Transverse colon (tissue), 4 donors: ENCODE measurements at regions not wholly inside any gene's neighbourhood (a gene's known extent, or its start where the extent isn't known, plus 50 kb on each side); places are given as distances from the start of the nearest gene placed in this dataset.

Source experiments
- CTCF ChIP-seq, 5 experiments: fragments of 200-600 bp in 3 of 5; fragments of 450-650 bp in 2 of 5; sonication (generic) in 3 of 5; IDR thresholded peaks; 1 replicate in 2 of 5; 2 replicates in 3 of 5; pipeline ENCODE4 v1.5.1; 2016 to 2017; ENCODE audit warnings: antibody characterized with exemption in 5 of 5, inconsistent platforms in 3 of 5, mild to moderate bottlenecking in 2 of 5, moderate library complexity in 1 of 5
- EP300 ChIP-seq: sonication (generic); formaldehyde crosslinking; IDR thresholded peaks from one replicate; pipeline ENCODE4 v1.6.1; 2017; ENCODE audit warnings: antibody characterized with exemption, low read depth
- POLR2A ChIP-seq: fragments of 450-650 bp; IDR thresholded peaks from one replicate; pipeline ENCODE4 v1.6.1; 2016; ENCODE audit warnings: antibody characterized with exemption, mild to moderate bottlenecking, moderate library complexity
- POLR2AphosphoS5 ChIP-seq, 3 donors: sonication (generic); formaldehyde crosslinking; IDR thresholded peaks; one replicate each; pipeline ENCODE4 v1.6.1; 2016; ENCODE audit warnings: antibody characterized with exemption in 3 of 3

- no peak for TF ChIP-seq POLR2A
- no peak for TF ChIP-seq CTCF (IDR thresholded peaks at IDR 0.05)
- no peak for TF ChIP-seq EP300
- no peak for TF ChIP-seq POLR2AphosphoS5 (IDR thresholded peaks at IDR 0.05)
Measured at GRCh38 chr7:47677093-47677492, 95.2 kb upstream of the TNS3 start.
